GM23338 (cell line): ENCODE measurements at regions not wholly inside any gene's neighbourhood (a gene's known extent, or its start where the extent isn't known, plus 50 kb on each side); places are given as distances from the start of the nearest gene placed in this dataset.

ENCODE experiments used
- CREB1 ChIP-seq: fragments of 250-450 bp; sonication (Bioruptor Pico); IDR thresholded peaks from 2 replicates; pipeline ENCODE4 v1.5.0; 2020; ENCODE audit warnings: low read depth, mild to moderate bottlenecking, moderate library complexity
- EZH2 ChIP-seq: fragments of 200-600 bp; sonication (generic); IDR thresholded peaks from one replicate; pipeline ENCODE4 v1.8.0; 2017; ENCODE audit warnings: antibody characterized with exemption, mild to moderate bottlenecking, low read depth; ENCODE audit not compliant: unreplicated experiment
- EZH2phosphoT487 ChIP-seq: fragments of 200-600 bp; sonication (generic); IDR thresholded peaks from one replicate; pipeline ENCODE4 v1.8.1; 2018; ENCODE audit warnings: antibody characterized with exemption; ENCODE audit not compliant: unreplicated experiment
- JUNB ChIP-seq: IDR thresholded peaks from one replicate; pipeline ENCODE4 v1.6.1; 2016; ENCODE audit warnings: antibody characterized with exemption; ENCODE audit not compliant: unreplicated experiment
- POLR2AphosphoS5 ChIP-seq: IDR thresholded peaks from 2 replicates; pipeline ENCODE4 v1.6.1; 2016; ENCODE audit warnings: antibody characterized with exemption, low read depth
- STAT1 ChIP-seq: IDR thresholded peaks from one replicate; pipeline ENCODE4 v1.6.1; 2016; ENCODE audit warnings: antibody characterized with exemption; ENCODE audit not compliant: unreplicated experiment
- ZNF331 ChIP-seq: fragments of 250-450 bp; sonication (Bioruptor Pico); IDR thresholded peaks from 2 replicates; pipeline ENCODE4 v1.5.0; 2020; ENCODE audit warnings: low read depth, mild to moderate bottlenecking, moderate library complexity
- TF ChIP-seq, protein P1 (sequence below): IDR thresholded peaks from one replicate; pipeline ENCODE4 v1.6.1; 2018; ENCODE audit warnings: antibody characterized with exemption; ENCODE audit not compliant: unreplicated experiment
- TF ChIP-seq, protein P2 (sequence below), 2 experiments: fragments of 200-600 bp in 1 of 2; sonication (generic) in 1 of 2; conservative IDR thresholded peaks; 2 replicates each; pipeline versions ENCODE4 v1.5.1 to v1.6.1; 2016 to 2017; ENCODE audit warnings: antibody characterized with exemption in 2 of 2, low read depth in 2 of 2, mild to moderate bottlenecking in 2 of 2, moderate library complexity in 1 of 2

DNA sequence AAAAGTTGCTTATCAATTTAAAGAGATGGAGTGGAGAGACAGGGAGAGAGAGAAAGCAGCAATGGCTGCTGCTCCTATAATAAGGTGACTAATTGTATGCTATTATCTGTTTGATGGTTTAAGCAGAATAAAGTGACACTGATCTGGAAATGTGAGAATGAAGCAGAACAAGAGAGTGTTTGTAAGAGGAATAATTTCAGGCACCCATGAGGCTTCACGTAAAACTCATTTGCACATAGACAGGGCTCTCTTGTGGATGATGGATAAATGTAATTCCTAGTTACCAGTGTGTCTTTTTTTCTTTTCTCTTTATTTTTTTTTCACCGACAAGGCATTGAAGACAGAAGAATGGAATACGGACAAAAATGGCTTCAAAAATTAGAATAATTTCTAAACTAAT lies 228.8 kb upstream of the TYRP1 start:
- TF ChIP-seq, protein P1, sequence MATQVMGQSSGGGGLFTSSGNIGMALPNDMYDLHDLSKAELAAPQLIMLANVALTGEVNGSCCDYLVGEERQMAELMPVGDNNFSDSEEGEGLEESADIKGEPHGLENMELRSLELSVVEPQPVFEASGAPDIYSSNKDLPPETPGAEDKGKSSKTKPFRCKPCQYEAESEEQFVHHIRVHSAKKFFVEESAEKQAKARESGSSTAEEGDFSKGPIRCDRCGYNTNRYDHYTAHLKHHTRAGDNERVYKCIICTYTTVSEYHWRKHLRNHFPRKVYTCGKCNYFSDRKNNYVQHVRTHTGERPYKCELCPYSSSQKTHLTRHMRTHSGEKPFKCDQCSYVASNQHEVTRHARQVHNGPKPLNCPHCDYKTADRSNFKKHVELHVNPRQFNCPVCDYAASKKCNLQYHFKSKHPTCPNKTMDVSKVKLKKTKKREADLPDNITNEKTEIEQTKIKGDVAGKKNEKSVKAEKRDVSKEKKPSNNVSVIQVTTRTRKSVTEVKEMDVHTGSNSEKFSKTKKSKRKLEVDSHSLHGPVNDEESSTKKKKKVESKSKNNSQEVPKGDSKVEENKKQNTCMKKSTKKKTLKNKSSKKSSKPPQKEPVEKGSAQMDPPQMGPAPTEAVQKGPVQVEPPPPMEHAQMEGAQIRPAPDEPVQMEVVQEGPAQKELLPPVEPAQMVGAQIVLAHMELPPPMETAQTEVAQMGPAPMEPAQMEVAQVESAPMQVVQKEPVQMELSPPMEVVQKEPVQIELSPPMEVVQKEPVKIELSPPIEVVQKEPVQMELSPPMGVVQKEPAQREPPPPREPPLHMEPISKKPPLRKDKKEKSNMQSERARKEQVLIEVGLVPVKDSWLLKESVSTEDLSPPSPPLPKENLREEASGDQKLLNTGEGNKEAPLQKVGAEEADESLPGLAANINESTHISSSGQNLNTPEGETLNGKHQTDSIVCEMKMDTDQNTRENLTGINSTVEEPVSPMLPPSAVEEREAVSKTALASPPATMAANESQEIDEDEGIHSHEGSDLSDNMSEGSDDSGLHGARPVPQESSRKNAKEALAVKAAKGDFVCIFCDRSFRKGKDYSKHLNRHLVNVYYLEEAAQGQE: no peak
- TF ChIP-seq, protein P2, sequence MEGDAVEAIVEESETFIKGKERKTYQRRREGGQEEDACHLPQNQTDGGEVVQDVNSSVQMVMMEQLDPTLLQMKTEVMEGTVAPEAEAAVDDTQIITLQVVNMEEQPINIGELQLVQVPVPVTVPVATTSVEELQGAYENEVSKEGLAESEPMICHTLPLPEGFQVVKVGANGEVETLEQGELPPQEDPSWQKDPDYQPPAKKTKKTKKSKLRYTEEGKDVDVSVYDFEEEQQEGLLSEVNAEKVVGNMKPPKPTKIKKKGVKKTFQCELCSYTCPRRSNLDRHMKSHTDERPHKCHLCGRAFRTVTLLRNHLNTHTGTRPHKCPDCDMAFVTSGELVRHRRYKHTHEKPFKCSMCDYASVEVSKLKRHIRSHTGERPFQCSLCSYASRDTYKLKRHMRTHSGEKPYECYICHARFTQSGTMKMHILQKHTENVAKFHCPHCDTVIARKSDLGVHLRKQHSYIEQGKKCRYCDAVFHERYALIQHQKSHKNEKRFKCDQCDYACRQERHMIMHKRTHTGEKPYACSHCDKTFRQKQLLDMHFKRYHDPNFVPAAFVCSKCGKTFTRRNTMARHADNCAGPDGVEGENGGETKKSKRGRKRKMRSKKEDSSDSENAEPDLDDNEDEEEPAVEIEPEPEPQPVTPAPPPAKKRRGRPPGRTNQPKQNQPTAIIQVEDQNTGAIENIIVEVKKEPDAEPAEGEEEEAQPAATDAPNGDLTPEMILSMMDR (conservative IDR thresholded peaks at IDR 0.05; ENCODE audit: low read depth in 2 of 2): no peak
- TF ChIP-seq POLR2AphosphoS5 (no peak), EZH2 (no peak), JUNB (no peak), EZH2phosphoT487 (no peak), CREB1 (CRISPR knock-in tag) (no peak), STAT1 (no peak), ZNF331 (CRISPR knock-in tag) (no peak)
